Endothelial cell of hepatic sinusoid (primary cell): ENCODE measurements at regions not wholly inside any gene's neighbourhood (a gene's known extent, or its start where the extent isn't known, plus 50 kb on each side); places are given as distances from the start of the nearest gene placed in this dataset.
"Not testable (repeated sequence)": the region's sequence is repeated elsewhere in the genome, so short reads cannot be mapped to it uniquely, and the experiment has no call there.

Experiments used
- in situ Hi-C: cut with HindIII; loops from 2 replicates; pipeline ENCODE4 v1.10.0; 2017; ENCODE audit warnings: low sequenced_read_pairs

DNA sequence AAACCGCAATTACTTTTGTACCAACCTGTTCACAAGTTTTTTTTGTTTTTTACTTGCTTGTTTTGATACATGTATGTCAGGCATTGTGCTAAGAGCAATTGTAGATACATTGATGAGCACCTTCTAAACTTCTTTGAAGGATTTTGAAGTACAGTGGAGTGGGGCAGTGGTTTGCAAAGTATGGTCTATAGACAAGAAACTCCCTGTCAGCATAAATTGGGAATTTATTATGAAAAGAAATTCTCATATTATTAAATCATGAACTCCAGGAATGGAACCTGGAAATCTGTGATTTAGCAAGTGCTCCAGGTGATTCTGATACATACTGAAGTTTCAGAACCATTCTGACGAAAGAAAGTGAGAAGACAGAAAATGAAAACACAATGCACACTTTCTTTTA is 733.4 kb downstream of the C4orf33 start:
- in situ Hi-C loops: no loop called here

DNA sequence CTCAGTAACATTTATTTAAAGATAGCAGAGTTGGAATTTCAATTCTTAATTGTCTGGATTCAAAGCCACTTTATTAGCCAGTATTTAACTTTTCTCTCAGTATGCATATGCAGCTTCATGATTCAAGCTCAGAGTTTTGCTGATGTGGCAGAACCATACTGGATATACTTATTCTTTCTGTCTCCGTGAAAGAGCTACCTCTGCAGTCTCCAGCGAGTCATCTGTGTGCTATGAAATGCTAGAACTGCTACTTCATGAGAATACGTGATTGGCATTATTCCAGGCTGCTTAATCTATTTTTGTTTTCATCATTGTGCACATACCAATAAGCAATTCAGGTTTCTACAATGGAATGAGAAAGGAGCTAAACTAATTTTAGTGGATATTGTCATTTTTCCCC is 743.7 kb downstream of the C4orf33 start:
- in situ Hi-C loops: no loop called here

DNA sequence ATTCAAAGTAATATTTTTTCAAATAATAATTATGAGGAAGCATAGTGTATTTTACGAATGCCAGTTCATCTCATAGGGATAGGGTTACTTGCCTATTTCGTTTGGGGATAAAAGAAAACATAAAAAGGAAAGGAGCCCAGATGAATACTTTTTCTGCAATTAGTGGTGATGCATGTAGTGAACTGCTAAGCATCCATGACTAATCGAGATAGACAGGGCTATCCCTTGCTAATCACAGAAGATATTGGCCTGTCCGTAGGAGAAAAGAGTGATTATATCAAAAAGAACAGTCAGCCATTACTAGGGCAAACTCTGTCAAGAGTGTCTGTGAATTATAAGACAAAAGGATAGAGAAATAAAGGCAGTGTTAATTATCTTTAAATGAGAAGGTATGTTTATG is 746.1 kb downstream of the C4orf33 start:
- in situ Hi-C loops: no loop called here

DNA sequence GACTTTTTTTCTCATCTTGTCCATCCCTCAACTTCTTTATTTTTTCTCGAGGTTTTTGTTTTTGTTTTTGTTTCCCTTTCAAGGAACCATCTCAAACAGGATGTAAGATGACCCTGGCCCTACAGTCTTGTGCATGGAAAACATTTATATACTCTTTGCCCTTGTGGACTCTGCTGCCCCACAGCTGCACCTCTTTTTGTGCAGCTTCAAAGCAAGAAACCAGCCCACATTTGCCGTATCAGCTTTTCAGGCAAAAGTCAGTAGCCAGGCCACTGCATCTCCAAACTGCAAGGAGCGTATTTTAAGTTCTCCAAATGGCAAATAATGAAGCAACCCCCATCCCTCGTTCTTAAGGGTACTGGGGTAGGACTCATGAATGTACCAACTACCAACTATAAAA is 756.5 kb downstream of the C4orf33 start:
- in situ Hi-C loops: no loop called here

DNA sequence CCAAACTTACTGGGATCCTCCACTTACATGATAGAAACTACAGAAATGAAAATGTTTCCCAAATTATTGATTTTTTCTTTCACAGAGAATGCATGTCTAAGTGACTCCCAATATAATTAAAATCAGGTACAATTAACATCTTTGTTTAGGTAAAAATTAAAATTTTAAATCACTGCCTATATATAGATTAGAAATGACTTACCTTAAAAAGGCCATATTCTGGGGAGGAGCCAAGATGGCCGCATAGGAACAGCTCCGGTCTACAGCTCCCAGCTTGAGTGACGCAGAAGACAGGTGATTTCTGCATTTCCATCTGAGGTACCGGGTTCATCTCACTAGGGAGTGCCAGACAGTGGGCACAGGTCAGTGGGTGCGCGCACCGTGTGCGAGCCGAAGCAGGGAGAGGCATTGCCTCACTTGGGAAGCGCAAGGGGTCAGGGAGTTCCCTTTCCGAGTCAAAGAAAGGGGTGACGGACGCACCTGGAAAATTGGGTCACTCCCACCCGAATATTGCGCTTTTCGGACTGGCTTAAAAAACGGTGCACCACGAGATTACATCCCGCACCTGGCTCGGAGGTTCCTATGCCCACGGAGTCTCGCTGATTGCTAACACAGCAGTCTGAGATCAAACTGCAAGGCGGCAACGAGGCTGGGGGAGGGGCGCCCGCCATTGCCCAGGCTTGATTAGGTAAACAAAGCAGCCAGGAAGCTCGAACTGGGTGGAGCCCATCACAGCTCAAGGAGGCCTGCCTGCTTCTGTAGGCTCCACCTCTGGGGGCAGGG is 757.9 kb downstream of the C4orf33 start:
- in situ Hi-C loops: not testable (repeated sequence)

DNA sequence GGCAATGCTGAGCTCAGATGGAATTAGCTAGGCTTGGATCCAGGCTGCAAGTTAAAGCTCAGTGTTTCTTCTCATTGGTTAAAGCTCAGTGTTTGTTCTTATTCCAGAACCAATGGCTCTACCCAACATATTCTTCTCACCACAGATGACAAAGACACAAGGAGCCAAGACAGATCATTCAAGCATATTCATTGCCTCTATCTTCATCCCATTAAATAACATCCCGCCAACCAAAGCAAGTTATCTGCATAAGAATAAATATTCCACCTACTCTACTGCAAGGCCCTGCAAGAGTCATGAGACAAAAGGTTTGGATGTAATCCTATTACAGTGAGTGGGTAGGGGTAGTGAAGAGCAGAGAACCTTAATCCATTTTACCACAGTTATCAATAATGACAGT is 766.5 kb downstream of the C4orf33 start:
- in situ Hi-C loops: no loop called here

DNA sequence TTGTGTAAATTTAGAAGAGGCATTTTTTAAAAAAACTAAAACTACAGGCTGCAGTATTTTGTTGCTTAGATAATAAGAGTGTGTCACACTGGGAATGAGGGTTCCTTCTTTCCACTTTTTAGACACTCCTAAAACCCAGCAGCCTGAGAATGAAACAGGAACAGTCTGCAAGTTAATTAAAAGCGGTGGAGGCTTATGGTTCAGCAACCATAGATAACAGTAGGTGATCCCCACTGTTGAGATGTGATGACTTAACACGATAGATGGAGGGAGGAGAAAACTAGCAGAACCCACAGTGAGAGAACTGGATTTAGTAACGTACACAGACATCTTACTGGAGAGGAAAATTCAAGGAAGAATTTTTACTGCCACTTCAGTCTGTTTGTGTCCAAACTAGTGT is 767.3 kb downstream of the C4orf33 start:
- in situ Hi-C loops: no loop called here

DNA sequence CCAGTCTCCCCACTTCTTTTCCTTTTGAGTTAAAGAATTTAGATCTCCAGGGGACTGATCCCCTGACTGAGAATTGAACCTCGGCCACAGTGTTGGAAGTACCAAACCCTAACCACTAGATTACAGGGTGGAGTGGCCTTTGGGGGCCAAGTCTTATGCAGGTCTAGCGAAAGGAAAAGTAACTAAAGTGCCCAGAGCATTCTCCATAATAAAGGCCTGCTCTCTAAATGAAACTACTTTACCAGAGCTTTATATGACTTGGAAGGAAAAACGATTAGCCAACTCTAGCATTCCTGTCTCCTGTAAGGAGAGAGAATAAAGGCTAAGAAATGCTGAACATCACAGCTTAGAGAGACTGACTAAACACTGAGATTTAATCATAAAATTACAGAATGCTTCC is 788.0 kb downstream of the C4orf33 start:
- in situ Hi-C loops: no loop called here

DNA sequence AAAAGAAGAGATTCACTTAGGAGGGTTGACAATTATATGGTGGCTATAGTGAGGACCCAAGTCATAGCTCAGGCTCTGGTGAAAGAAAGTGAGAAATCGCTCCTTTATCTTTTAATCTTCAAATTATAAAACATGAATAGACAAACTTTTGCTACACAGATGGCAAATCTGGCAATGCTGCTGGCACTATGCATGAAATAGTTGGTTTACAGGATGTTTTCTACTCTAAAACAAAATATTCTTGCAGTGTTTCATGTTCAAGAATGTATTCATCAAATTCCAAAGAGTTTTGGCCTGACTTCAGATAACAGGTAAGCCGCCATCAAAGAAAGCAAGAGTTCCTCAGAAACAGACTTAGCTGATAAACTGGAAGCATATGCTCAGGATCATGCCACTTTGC is 801.2 kb downstream of the C4orf33 start:
- in situ Hi-C loops: loop anchor here (5.0 kb wide), 1 partner anchor 80 kb away; no protein-coding TSS in a partner anchor

DNA sequence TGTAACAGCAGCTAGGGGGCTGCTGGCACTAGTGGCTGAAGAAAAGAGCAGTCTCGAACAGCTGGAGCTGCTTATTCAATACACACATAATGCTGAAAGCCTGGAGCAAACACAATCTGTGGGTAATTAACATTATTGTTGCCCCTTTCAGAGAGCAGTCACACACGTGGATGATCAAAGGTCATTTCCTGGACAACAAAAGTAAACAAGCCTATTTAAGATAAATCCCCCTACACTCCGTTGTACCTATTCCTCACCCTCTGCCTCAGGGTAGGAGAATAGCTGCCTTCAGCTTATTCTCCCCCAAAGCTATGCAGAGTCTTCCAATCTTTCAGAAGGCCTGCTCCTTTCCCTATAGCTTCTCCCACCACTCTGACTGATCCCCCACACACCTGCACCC is 803.9 kb downstream of the C4orf33 start:
- in situ Hi-C loops: loop anchor here (5.0 kb wide), 1 partner anchor 83 kb away; no protein-coding TSS in a partner anchor

DNA sequence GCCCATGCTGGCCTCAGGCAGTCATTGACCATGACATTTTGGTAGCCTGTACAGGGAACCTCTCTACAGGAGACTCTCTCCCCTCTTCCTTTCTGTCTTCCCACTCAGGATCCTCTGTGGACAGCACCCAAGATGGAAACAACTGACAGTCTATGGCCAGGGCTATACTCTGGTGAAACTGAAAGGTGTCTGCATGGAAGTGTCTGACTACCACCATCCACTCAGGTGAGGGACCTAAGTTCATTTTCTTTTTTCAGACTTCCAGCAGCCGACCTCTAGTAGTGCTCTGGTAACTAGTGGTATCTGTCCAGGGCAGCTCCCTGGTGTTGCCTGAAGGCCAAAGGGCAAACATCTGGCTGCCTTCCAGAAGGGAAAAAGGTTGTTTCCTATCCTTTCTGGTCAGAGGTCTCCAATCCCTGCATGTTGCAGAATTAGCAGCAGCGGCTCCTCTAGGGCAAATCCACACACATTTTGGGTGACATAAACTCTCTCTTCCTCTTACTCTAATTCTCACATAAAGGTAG is 804.5 kb downstream of the C4orf33 start:
- in situ Hi-C loops: no loop called here

DNA sequence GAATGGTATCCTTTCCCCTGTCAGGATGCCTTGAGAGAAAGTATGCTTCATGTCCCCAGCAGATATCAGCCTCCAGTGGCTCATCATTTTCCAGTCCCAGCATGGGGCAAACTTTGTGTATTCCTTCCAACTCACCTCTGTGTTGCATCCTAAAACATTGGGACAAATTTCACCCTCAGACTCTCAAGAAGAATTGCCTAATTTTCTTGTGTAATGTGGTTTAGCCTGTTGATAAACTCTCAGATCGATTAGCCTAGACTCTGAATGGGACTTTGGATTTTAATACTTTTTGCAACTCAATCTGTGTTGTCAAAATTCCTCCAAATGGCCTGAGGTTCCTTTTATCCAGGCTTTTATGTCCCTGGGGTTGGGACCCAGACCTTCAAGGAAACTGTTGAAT is 805.3 kb downstream of the C4orf33 start:
- in situ Hi-C loops: no loop called here

DNA sequence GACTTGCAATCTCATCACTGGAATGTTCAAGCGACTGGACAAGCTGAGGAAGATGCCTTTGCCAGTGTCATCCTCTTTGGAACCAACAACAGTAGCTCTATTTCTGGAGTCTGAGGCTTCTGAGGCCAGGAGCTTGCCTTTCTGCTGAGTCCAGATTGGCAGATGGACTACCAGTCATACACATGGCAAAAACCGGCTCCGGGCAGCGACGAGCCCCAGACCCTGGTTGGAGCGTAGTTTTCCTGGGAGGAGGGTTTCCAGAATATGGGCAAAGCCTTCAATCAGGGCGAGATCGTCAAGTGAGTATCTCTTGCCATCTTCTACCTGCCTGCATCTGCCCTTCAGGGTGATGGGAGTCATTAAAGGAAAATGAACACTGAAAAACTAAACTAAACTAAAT is 807.9 kb downstream of the C4orf33 start:
- in situ Hi-C loops: no loop called here

DNA sequence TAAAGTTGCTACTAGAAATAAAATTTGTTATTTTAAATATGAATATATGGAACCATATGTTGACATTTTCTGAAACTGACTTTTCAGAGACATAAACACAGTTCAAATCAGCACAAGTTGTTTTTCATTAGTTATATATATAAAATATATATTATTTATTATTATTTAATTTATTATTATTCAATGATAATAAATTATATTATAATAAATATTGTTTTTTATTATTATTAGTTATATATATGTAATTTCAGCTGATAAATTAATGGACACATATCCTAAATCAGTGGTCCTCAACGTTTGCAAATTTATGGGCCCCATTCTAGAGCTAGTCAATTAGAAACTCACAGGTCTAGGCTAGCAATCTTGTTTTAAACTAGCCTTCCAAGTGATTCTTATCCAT is 809.3 kb downstream of the C4orf33 start:
- in situ Hi-C loops: no loop called here

DNA sequence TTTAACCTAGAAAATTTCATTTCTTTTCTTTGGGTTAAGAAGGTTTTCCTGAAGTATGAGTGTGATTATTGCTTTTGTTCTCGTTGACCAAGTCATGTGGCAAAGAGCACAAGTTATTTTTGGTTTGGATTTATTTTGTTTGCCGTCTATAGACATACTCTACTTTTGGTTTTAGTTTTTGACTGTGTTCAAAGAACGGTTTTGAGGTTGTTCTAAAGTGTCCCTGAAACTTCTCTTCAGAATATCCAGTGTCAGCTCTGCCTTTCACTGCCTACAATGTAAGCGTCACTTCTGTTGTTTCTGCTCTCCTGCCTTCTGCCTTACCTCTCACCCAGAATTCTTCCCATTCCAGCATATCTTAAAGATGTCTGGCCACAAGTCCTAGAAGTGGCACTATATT is 812.2 kb downstream of the C4orf33 start:
- in situ Hi-C loops: no loop called here

DNA sequence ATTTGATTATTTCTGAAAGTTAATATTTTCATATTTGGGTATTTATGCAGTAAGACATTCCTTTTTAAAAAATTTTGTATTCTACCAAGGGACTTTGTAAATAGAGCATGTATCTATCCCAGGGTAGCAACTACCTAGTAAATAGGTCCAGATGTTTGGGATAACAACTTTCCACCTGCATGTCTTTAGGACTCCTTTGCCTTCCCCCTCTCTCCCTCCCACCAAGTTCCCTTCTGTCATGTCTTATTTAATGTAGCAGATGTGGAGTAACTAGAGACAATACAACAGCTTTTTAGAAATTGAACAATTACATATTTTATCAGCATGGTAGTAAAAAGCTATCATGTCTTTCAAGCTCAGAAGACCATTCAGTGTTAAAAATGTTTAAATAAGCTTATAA is 821.0 kb downstream of the C4orf33 start:
- in situ Hi-C loops: no loop called here

DNA sequence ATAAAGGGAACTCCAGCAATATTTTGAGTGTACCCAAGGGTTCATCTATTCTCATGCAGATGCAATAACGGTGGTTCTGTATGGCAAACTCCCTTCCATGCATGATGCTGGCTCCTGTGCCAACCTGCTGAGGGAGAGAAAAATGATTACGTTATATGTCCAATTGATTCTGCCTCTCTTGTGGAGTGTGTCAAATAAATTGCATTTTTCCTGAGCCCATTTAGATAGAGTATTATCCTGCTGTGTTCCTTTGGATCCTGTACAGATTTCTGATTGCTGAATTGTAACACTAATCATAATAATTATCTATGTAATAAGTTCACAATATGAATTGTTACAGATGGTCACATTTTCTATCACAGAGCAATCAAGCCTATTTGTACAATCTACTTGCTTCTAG is 821.7 kb downstream of the C4orf33 start:
- in situ Hi-C loops: no loop called here

DNA sequence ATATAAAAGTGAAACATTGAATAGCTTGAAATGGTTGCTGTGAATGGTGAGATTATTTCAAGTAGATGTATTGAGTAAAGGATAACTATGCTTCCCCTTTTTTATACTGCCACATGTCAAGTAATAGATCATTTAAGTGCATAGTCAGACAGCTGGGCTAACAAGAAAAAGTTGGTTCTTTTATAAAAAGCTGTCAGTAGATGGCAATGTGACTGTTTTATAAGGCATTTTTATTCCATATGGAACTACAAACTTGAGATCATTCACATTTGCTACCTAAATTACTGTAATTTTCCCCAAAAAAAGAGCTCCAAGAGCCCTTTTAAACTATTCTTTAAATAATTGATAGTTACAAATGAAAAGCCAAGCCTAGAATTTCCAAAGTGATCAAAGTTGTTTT is 831.0 kb downstream of the C4orf33 start:
- in situ Hi-C loops: no loop called here

DNA sequence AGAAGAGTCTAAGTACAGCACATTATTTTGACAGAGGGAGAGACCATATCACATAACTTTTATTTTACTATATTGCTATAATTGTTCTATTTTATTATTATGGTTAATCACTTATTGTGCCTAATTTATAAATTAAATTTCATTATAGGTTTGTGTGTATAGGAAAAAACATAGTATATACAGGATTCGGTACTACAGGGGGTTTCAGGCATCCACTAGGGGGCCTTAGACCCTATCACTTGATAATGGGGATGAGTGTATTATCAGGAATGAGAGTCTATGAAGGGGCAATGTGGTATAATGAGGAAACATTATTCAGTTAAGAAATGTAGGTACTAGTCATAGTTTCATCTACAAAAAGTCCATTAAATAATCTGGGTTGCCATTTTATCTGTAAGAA is 833.1 kb downstream of the C4orf33 start:
- in situ Hi-C loops: no loop called here

DNA sequence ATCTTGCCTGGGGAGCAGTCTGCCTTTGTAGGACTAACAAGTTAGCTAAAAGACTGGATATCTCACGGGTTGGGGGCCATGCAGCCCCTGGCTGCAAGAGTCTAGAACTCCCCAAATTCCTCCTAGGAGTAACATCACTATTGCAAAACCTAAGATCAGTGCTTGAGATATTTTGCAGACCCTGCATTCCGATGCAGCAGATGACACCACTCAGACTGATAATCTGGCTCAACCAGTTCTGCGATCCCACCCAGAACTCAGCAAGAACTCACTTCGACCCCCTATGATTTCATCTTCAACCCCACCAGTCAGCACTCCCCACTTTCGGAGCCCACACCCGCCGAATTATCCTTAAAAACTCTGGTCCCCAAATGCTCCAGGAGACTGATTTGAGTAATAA is 834.0 kb downstream of the C4orf33 start:
- in situ Hi-C loops: no loop called here

DNA sequence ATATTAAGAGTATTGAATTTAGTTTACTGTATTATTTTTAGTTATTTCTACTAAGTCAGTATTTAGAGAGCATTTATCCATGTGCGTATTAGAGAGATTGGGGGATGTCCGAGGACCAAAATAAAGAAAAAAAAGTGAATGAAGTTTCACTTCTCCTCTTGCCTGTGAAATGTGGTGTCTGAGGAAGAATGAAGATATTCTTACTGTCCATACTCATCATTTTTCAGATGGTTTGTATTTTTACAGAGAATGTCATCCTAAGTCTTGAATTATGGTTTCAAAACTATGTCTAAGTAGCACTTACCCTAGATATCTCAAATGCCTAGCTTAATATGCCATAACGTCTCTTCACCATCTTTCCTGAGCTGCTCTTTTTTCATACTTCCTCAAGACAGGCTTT is 854.3 kb downstream of the C4orf33 start:
- in situ Hi-C loops: no loop called here

DNA sequence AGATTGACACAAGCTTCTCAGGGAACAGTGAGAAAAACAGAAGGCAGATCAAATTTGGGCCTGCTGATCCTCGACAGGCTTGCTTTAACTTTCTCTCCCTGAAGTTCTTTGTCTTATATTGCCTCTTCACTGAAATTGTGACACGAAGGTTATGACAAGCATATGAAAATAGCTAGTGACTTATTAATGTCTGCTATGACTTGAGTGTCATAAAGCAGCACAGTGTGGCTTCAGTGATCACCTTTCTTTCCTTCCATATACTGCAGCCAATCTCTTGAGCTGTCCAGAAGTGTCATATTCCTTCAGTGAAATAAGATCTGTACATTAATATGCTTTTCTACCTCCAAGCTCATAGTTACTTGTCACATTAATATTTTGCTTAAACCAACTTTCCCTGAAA is 870.2 kb downstream of the C4orf33 start:
- in situ Hi-C loops: no loop called here

DNA sequence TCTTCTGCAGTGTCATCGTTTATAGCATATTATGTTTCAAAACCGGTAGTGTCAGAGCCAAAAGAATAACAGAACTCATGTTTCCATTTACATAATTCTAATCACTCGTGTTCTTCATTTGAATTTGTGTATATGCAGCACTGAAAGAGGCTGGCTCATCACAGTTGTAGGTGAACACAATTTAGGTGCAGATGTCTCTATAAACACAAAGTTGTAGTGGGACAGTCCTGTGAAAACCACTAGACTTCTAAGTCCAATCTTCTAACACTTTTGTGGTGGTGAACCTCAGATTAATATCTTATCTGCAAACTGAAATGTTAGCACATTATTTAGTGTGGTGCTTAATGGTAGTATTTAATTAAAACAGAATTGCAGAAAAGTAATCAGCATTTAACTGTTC is 872.4 kb downstream of the C4orf33 start:
- in situ Hi-C loops: no loop called here
